ENCODE measurements at regions not wholly inside any gene's neighbourhood (a gene's known extent, or its start where the extent isn't known, plus 50 kb on each side); places are given as distances from the start of the nearest gene placed in this dataset.

GRCh38 chr3:68176600-68176999, 522.2 kb upstream of the SUCLG2 start:
- DNase-seq (ENCODE audit: low read depth in 4 of 4, low spot score in 3 of 4), result no peak

GRCh38 chr3:68173012-68173634, 518.7 kb upstream of the SUCLG2 start:
- no peak for DNase-seq (ENCODE audit: low read depth in 4 of 4, low spot score in 3 of 4)

DNA sequence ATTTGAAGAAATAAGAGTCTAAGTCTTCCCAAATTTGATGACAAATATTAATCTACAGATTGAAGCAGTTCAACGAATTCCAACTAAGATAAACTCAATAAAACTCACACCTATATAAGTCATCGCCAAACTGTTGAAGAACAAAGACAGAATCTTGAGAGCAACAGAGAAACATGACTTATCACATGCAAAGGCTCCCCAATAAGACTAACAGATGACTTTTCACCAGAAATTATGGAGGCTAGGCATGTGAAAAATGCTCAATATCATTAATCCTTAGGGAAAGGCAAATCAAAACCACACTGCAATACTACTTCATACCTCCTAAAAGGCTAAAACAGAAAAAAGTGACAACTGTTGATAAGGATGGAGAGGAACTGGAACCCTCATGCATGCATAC, 517.6 kb upstream of the SUCLG2 start:
- DNase-seq (ENCODE audit: low read depth in 4 of 4, low spot score in 3 of 4), result no peak

DNA sequence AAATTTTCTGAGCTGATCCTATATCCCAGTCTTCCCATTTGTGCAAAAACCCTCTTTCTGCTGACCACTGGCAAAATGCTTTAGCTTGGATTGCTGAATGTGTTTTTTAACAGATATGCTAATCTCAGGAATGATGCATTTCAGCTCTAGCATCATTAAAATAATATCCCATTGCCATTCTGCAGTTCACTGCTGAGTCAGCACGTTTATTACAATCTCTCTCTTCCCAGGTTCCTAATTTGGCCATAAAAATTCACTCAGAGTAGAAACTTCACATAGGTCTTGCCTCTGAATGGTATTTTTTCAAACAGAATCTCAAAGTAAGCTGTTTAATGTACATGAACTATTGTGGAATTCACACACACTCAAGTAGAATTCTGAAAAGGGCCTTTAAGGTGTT, 509.6 kb upstream of the SUCLG2 start:
- DNase-seq (ENCODE audit: low read depth in 4 of 4, low spot score in 3 of 4), result no peak

DNA sequence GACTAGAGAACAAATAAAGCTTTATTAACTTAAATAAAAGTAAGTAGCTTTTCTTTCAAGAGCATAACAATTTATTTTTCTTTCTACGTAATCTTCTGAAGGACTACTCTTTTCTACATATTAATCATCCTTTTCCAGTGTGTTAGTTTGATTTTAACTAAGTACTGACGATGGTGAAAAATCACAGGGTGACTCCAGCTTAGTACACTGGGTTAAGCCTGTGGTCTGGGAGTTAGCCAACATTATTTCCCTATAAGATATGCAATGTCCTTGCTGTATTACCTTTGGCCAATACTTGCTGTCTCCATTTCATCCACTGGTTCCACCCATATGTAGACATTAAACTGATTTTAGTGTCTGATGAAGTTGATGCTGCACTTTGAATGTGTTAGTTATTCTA, 508.6 kb upstream of the SUCLG2 start:
- no peak for DNase-seq (ENCODE audit: low read depth in 4 of 4, low spot score in 3 of 4)

DNA sequence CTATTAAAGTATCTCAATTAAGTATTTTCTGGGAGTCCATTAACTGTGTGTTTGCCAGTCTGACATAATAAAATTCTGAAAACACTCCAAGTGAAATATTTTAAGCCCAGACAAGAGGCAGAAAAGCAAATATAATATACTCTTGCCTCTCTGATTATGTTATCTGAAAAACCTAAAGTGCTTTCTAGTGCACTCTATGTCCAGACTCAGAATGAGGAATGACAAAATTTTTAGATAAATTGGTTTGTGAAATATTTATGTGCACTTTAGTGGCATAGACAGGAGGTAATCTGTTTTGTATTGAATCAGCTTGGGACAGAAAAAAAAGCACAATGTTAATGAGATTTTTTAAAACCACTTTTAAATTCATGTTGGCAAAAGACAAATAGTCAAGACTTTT, 508.2 kb upstream of the SUCLG2 start:
- DNase-seq (ENCODE audit: low read depth in 4 of 4, low spot score in 3 of 4), result no peak

- DNase-seq (ENCODE audit: low read depth in 4 of 4, low spot score in 3 of 4), result no peak
Observed at GRCh38 chr3:68151359-68151758, 496.9 kb upstream of the SUCLG2 start.

DNA sequence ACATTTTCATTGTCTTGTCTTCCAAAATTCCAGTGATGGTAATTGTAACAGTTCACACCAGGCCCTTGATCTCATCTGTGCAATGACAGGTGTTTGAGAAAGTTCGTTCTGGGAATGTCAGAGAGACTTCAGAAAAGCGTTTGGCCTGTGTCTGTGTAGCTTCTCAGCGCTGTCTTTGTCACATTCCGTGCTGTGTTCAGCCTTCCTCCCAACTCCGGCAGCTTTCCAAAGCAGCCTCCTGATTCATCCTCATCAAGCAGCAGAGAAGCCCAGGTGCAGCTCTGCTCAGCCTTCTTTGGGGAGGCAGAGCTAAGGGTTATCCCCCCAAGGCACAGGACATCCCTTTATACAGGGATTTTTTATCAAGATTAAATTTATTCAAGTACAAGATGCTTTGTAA, 494.0 kb upstream of the SUCLG2 start:
- no peak for DNase-seq (ENCODE audit: low read depth in 4 of 4, low spot score in 3 of 4)

DNA sequence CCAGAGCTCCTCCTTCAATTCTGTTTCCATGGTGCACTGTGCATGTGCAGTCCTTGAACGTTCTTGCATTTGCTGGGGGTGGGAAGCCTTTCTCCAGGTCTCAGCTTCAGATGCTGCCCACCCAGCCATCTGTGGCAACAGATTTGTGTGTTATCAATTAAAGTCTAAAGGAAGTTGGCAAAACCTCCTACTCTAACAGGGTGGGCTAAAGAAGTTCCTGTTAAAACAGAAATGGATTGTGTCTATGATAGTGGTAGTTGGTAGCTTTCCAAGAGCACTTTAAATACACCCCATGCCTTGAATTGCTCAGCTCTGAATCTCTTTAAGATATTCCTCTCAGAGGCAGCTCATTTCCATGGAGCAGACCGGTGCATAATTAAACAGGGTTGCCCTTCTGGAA, 488.0 kb upstream of the SUCLG2 start:
- DNase-seq (ENCODE audit: low read depth in 4 of 4, low spot score in 3 of 4), result no peak

DNA sequence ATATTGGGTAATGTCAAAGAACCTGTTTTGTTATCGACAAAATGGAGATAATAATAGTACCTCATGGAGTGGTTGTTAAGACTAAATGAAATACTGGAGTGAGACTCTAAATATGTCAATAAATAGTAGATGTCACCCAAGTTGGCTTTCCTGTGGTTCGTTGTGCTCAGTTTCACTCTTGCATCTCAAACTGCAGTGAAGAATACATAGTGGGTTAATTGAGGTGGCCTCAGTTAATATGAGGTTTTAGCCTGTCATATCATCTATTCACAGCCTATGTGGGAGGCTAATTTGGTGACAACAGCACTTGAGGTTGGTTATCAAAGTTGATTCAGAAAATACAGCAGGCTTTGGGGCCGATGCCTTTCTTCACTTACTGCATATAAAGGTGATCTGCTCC, 485.5 kb upstream of the SUCLG2 start:
- DNase-seq (ENCODE audit: low read depth in 4 of 4, low spot score in 3 of 4), result no peak

DNA sequence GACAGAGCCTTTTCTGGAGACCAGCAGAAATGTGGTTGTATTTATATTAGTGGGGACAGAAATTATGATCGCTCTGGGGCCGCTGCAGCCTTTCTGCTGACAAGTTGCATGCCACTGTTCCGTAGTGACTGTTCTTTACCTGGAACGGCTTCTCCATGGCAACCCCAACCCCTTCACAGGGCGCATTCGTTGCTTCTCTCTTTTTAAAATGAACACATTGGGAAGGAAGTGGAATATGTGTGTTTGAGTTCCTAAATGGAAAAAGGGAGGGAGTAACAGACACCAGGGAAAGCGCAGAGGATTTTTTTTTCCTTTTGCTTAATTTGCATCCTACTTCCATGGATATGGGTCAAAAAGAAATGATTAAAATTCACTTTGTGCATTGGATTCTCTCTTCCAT, 482.0 kb upstream of the SUCLG2 start:
- DNase-seq (ENCODE audit: low read depth in 4 of 4, low spot score in 3 of 4), result no peak

- no peak for DNase-seq (ENCODE audit: low read depth in 4 of 4, low spot score in 3 of 4)
Observed at GRCh38 chr3:68135067-68135466, 480.7 kb upstream of the SUCLG2 start.

GRCh38 chr3:68129065-68129464, 474.7 kb upstream of the SUCLG2 start:
- DNase-seq (ENCODE audit: low read depth in 4 of 4, low spot score in 3 of 4), result no peak

GRCh38 chr3:68123231-68123630, 468.8 kb upstream of the SUCLG2 start:
- DNase-seq (ENCODE audit: low read depth in 4 of 4, low spot score in 3 of 4), result no peak

- DNase-seq (ENCODE audit: low read depth in 4 of 4, low spot score in 3 of 4), result no peak
Observed at GRCh38 chr3:68121287-68121686, 466.9 kb upstream of the SUCLG2 start.

- DNase-seq (ENCODE audit: low read depth in 4 of 4, low spot score in 3 of 4), result no peak
Observed at GRCh38 chr3:68116580-68116979, 462.2 kb upstream of the SUCLG2 start.

GRCh38 chr3:68103811-68104210, 449.4 kb upstream of the SUCLG2 start:
- no peak for DNase-seq (ENCODE audit: low read depth in 4 of 4, low spot score in 3 of 4)

GRCh38 chr3:68090571-68090970, 436.2 kb upstream of the SUCLG2 start:
- DNase-seq (ENCODE audit: low read depth in 4 of 4, low spot score in 3 of 4), result no peak

- no peak for DNase-seq (ENCODE audit: low read depth in 4 of 4, low spot score in 3 of 4)
Observed at GRCh38 chr3:68089572-68090011, 435.2 kb upstream of the SUCLG2 start.

DNA sequence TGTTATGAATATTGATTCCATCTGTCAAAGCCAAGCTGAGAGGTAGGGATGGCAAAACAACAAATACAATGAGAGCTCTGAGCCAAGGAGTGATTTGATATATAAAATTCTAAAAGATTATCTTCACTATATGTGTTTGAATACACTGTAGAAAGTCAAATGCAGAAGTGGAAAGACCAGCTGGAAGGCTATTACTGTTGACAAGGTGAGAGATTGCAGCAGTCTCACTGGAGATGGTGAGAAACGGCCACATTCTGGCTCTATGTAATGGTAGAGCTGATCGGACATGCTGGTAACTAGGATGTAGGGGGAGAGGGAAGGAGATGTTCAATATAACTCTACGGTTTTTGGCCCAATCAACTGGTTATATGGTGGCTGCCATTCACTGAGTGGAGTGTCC, 434.2 kb upstream of the SUCLG2 start:
- no peak for DNase-seq (ENCODE audit: low read depth in 4 of 4, low spot score in 3 of 4)

GRCh38 chr3:68088216-68088615, 433.8 kb upstream of the SUCLG2 start:
- peak in 1 of 4 donors; percentile 2 for DNase-seq (ENCODE audit: low read depth in 4 of 4, low spot score in 3 of 4)

GRCh38 chr3:68072062-68072461, 417.6 kb upstream of the SUCLG2 start:
- DNase-seq (ENCODE audit: low read depth in 4 of 4, low spot score in 3 of 4), result no peak

DNA sequence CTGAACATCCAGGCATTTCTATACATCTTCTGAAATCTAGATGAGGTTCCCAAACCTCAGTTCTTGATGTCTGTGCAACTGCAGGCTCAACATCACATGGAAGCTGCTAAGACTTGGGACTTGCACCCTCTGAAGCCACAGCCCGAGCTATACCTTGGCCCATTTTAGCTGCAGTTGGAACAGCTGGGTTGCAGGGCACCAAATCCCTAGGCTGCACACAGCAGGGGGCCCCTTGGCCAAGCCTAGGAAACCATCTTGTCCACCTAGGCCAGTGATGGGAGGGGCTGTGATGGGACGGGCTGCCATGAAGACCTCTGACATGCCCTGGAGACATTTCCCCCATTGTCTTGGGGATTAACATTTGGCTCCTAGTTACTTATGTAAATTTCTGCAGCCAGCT, 415.8 kb upstream of the SUCLG2 start:
- no peak for DNase-seq (ENCODE audit: low read depth in 4 of 4, low spot score in 3 of 4)

Measured in right renal pelvis (tissue), 4 donors.